ENCODE measurements at regions not wholly inside any gene's neighbourhood (a gene's known extent, or its start where the extent isn't known, plus 50 kb on each side); places are given as distances from the start of the nearest gene placed in this dataset.
"Not testable (repeated sequence)": the region's sequence is repeated elsewhere in the genome, so short reads cannot be mapped to it uniquely, and the experiment has no call there.

GRCh38 chr17:30712859-30713258, 111.6 kb downstream of the CRLF3 start:
- not testable (repeated sequence) for DNase-seq (ENCODE audit: low read depth)

- not testable (repeated sequence) for DNase-seq (ENCODE audit: low read depth)
Measured at GRCh38 chr17:30711626-30712507, 112.6 kb downstream of the CRLF3 start.

- not testable (repeated sequence) for DNase-seq (ENCODE audit: low read depth)
Measured at GRCh38 chr17:30711176-30711575, 113.3 kb downstream of the CRLF3 start.

- not testable (repeated sequence) for DNase-seq (ENCODE audit: low read depth)
Measured at GRCh38 chr17:30710276-30711088, 114.0 kb downstream of the CRLF3 start.

- DNase-seq (ENCODE audit: low read depth) = not testable (repeated sequence)
Measured at GRCh38 chr17:30709561-30710275, 114.8 kb downstream of the CRLF3 start.

GRCh38 chr17:30709096-30709495, 115.4 kb downstream of the CRLF3 start:
- DNase-seq (ENCODE audit: low read depth) = not testable (repeated sequence)

GRCh38 chr17:30708241-30709078, 116.0 kb downstream of the CRLF3 start:
- DNase-seq (ENCODE audit: low read depth) = not testable (repeated sequence)

- DNase-seq (ENCODE audit: low read depth) = not testable (repeated sequence)
Measured at GRCh38 chr17:30707724-30708240, 116.7 kb downstream of the CRLF3 start.

- not testable (repeated sequence) for DNase-seq (ENCODE audit: low read depth)
Measured at GRCh38 chr17:30706461-30707335, 117.8 kb downstream of the CRLF3 start.

GRCh38 chr17:30706004-30706403, 118.5 kb downstream of the CRLF3 start:
- not testable (repeated sequence) for DNase-seq (ENCODE audit: low read depth)

- DNase-seq (ENCODE audit: low read depth) = no peak
Measured at GRCh38 chr17:30701498-30701989, 122.9 kb downstream of the CRLF3 start.

GRCh38 chr17:30700833-30701232, 123.7 kb downstream of the CRLF3 start:
- DNase-seq (ENCODE audit: low read depth) = not testable (repeated sequence)

GRCh38 chr17:30697619-30698460, 126.7 kb downstream of the CRLF3 start:
- DNase-seq (ENCODE audit: low read depth) = not testable (repeated sequence)

GRCh38 chr17:30696234-30696633, 128.3 kb downstream of the CRLF3 start:
- no peak for DNase-seq (ENCODE audit: low read depth)

GRCh38 chr17:30695265-30695811, 129.2 kb downstream of the CRLF3 start:
- not testable (repeated sequence) for DNase-seq (ENCODE audit: low read depth)

- not testable (repeated sequence) for DNase-seq (ENCODE audit: low read depth)
Measured at GRCh38 chr17:30693772-30694171, 130.7 kb downstream of the CRLF3 start.

- DNase-seq (ENCODE audit: low read depth) = not testable (repeated sequence)
Measured at GRCh38 chr17:30689266-30690000, 135.1 kb downstream of the CRLF3 start.
